A549 (cell line): ENCODE measurements at regions not wholly inside any gene's neighbourhood (a gene's known extent, or its start where the extent isn't known, plus 50 kb on each side); places are given as distances from the start of the nearest gene placed in this dataset.

Experiments
- ATAC-seq, 2 experiments: fragments of 200-7000 bp in 1 of 2; fragments of >200 bp in 1 of 2; cut with Nextera tagmentation in 1 of 2; cut with Tn5 transposase in 1 of 2; 3 replicates each; pipeline versions ENCODE4 v1.8.0 to v1.9.1; 2018 to 2020; ENCODE audit warnings: mild to moderate bottlenecking in 1 of 2, moderate library complexity in 1 of 2
- CTCF ChIA-PET: fragments of 300-600 bp; sonication (Branson Sonifier 250); formaldehyde crosslinking; extraction: SDS; loops from one replicate; lab custom pipeline; 2021; ENCODE audit warnings: antibody characterized with exemption, inconsistent platforms; lab: Yijun Ruan, JAX
- POLR2A ChIA-PET: fragments of 350-600 bp; formaldehyde crosslinking; extraction: SDS; loops from one replicate; lab custom pipeline; 2021; ENCODE audit warnings: antibody characterized with exemption, inconsistent platforms; lab: Yijun Ruan, JAX
- DNase-seq, 2 experiments: peaks; one replicate each; pipeline versions ENCODE4 v3.0.0 to v3.0.0-alpha.2; 2011 to 2016; ENCODE audit warnings: low read depth in 1 of 2, low spot score in 1 of 2
- FAIRE-seq: peaks from 2 replicates; lab custom pipeline; 2011; peaks lifted over from hg19 to GRCh38; lab: Jason Lieb, UNC
- H3K27ac ChIP-seq, 2 experiments: fragments of >200 bp; sonication (Bioruptor Twin); formaldehyde crosslinking; 3 replicates each; pipeline ENCODE4 v1.5.1; 2016 to 2017
- H3K4me1 ChIP-seq: fragments of >200 bp; sonication (Bioruptor Twin); formaldehyde crosslinking; 3 replicates; pipeline ENCODE4 v1.6.1; 2016
- H3K4me2 ChIP-seq: fragments of >200 bp; sonication (Bioruptor Twin); formaldehyde crosslinking; 3 replicates; pipeline ENCODE4 v1.6.1; 2016
- H3K4me3 ChIP-seq: fragments of >200 bp; sonication (Bioruptor Twin); formaldehyde crosslinking; 3 replicates; pipeline ENCODE4 v1.5.1; 2016
- H3K9me3 ChIP-seq: fragments of >200 bp; sonication (Bioruptor Twin); formaldehyde crosslinking; 3 replicates; pipeline ENCODE4 v1.6.1; 2016
- CBX2 ChIP-seq: fragments of 200-600 bp; sonication (generic); IDR thresholded peaks from 2 replicates; pipeline ENCODE4 v1.6.1; 2016; ENCODE audit warnings: low read depth, mild to moderate bottlenecking, borderline replicate concordance
- CBX8 ChIP-seq: fragments of 200-600 bp; sonication (generic); IDR thresholded peaks from 2 replicates; pipeline ENCODE4 v1.6.1; 2016
- CHD2 ChIP-seq: fragments of 150-350 bp; IDR thresholded peaks from 2 replicates; pipeline ENCODE4 v1.6.1; 2014; ENCODE audit warnings: low read length; ENCODE audit not compliant: partially characterized antibody
- CHD4 ChIP-seq: fragments of 200-600 bp; sonication (generic); IDR thresholded peaks from 2 replicates; pipeline ENCODE4 v1.6.1; 2016; ENCODE audit warnings: antibody characterized with exemption, mild to moderate bottlenecking, borderline replicate concordance
- FOSL2 ChIP-seq, 2 experiments: fragments of 450-650 bp in 1 of 2; fragments of >200 bp in 1 of 2; sonication (Bioruptor Twin) in 1 of 2; formaldehyde crosslinking; IDR thresholded peaks; 2 replicates each; pipeline versions ENCODE4 v1.5.0 to v1.6.1; 2016 to 2020; ENCODE audit warnings: mild to moderate bottlenecking in 1 of 2, moderate library complexity in 1 of 2
- FOXS1 ChIP-seq: fragments of 250-450 bp; sonication (Bioruptor Pico); IDR thresholded peaks from 2 replicates; pipeline ENCODE4 v1.5.0; 2020; ENCODE audit warnings: mild to moderate bottlenecking, moderate library complexity
- GATA3 ChIP-seq: IDR thresholded peaks from 2 replicates; pipeline ENCODE4 v1.6.1; 2012; ENCODE audit warnings: borderline replicate concordance
- KDM1A ChIP-seq: fragments of 200-600 bp; sonication (generic); IDR thresholded peaks from 2 replicates; pipeline ENCODE4 v1.6.1; 2016; ENCODE audit warnings: low read depth, mild to moderate bottlenecking
- KDM5A ChIP-seq: fragments of 200-600 bp; sonication (generic); IDR thresholded peaks from 2 replicates; pipeline ENCODE4 v1.6.1; 2016; ENCODE audit warnings: antibody characterized with exemption, mild to moderate bottlenecking
- MAFK ChIP-seq: fragments of 450-650 bp; IDR thresholded peaks from 2 replicates; pipeline ENCODE4 v1.6.1; 2014; ENCODE audit not compliant: partially characterized antibody
- MYC ChIP-seq: IDR thresholded peaks from 2 replicates; pipeline ENCODE4 v1.6.1; 2012; ENCODE audit warnings: mild to moderate bottlenecking, inconsistent platforms, low read length, improper control_type of control experiment, borderline replicate concordance
- NR3C1 ChIP-seq: fragments of >200 bp; sonication (Bioruptor Twin); formaldehyde crosslinking; IDR thresholded peaks from 3 replicates; pipeline ENCODE4 v1.6.1; 2017
- PHF8 ChIP-seq: fragments of 200-600 bp; sonication (generic); IDR thresholded peaks from 2 replicates; pipeline ENCODE4 v1.6.1; 2016; ENCODE audit warnings: low read depth, mild to moderate bottlenecking, antibody characterized with exemption, moderate library complexity, borderline replicate concordance
- POLR2A ChIP-seq: IDR thresholded peaks from 2 replicates; pipeline ENCODE4 v1.6.1; 2012; ENCODE audit warnings: mild to moderate bottlenecking, low read length
- RAD21 ChIP-seq, 2 experiments: fragments of >200 bp in 1 of 2; sonication (Bioruptor Twin) in 1 of 2; formaldehyde crosslinking in 1 of 2; IDR thresholded peaks in 1 of 2; conservative IDR thresholded peaks in 1 of 2; 2 replicates in 1 of 2; 3 replicates in 1 of 2; pipeline ENCODE4 v1.6.1; 2012 to 2018; ENCODE audit warnings: inconsistent platforms in 1 of 2
- RFX5 ChIP-seq: fragments of 450-650 bp; IDR thresholded peaks from 2 replicates; pipeline ENCODE4 v1.7.1; 2014; ENCODE audit warnings: antibody characterized with exemption, mild to moderate bottlenecking, moderate library complexity
- SMC3 ChIP-seq: fragments of >200 bp; sonication (Bioruptor Twin); formaldehyde crosslinking; IDR thresholded peaks from 3 replicates; pipeline ENCODE4 v1.6.1; 2018; ENCODE audit warnings: inconsistent platforms
- SREBF2 ChIP-seq: fragments of 450-650 bp; IDR thresholded peaks from 2 replicates; pipeline ENCODE4 v1.6.1; 2014; ENCODE audit warnings: mild to moderate bottlenecking, moderate library complexity
- ZSCAN20 ChIP-seq: fragments of 250-450 bp; sonication (Bioruptor Pico); IDR thresholded peaks from 2 replicates; pipeline ENCODE4 v1.8.0; 2022; ENCODE audit warnings: mild to moderate bottlenecking, moderate library complexity
- WGBS: methylation state at CpG from one replicate; pipeline ENCODE4 v1.1.6; 2017; ENCODE audit errors: missing lambda C conversion rate; 5-methylcytosine and 5-hydroxymethylcytosine counted together
- TF ChIP-seq, protein P1 (sequence below): fragments of 150-350 bp; IDR thresholded peaks from 2 replicates; pipeline ENCODE4 v1.6.1; 2014; ENCODE audit warnings: low read depth, mild to moderate bottlenecking, low read length
- TF ChIP-seq, protein P2 (sequence below): IDR thresholded peaks from 2 replicates; pipeline ENCODE4 v1.6.1; 2012
- TF ChIP-seq, protein P3 (sequence below): fragments of 450-650 bp; IDR thresholded peaks from 2 replicates; pipeline ENCODE4 v1.6.1; 2014; ENCODE audit warnings: antibody characterized with exemption
- TF ChIP-seq, protein P4 (sequence below): fragments of 250-450 bp; sonication (Bioruptor Pico); IDR thresholded peaks from 2 replicates; pipeline ENCODE4 v1.5.0; 2021; ENCODE audit warnings: mild to moderate bottlenecking, moderate library complexity, borderline replicate concordance
- TF ChIP-seq, protein P5 (sequence below): fragments of 250-450 bp; sonication (Bioruptor Pico); IDR thresholded peaks from 2 replicates; pipeline ENCODE4 v1.5.0; 2020; ENCODE audit warnings: low read depth, mild to moderate bottlenecking, moderate library complexity

DNA sequence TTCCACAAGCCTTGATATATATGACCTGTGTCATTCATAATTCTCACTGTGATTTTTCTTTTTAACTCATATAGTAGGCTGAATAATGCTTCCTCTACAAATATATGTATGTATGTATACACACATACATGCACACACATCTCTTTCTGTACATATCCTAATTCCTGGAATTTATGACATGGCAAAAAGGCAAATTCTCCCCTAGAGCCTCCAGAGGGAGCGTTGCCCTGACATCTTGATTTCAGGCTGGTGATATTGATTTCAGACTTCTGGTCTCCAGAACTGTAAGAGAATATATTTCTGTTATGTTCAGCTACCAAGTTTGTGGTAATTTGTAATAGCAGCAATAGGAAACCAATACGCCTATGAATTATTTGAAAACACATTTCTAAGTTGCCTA, 166.6 kb upstream of the GAS1 start (continued):
- no peak for TF ChIP-seq FOXS1
- no peak for TF ChIP-seq CBX2
- TF ChIP-seq NR3C1, result no peak
- no peak for TF ChIP-seq KDM1A
- no peak for TF ChIP-seq RFX5
- TF ChIP-seq KDM5A, result no peak

DNA sequence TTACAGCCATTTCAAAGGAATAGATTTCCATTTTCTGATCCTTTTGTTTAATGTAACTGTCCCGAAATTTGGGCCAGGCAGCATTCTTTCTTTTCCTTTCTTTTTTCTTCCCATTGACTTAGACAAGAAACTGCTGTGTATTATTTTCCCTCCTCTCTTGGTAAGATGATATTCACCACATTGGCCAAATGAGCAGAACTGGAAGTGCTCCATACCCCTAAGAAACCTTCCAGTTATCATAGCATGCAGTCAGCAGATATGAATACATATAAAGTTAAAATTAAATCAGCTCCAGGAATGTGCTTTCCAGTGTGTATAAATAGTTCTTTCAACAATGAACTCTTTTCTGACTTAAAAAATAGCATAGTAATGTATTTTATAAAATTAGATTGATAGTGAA, 168.5 kb upstream of the GAS1 start:
- ChIA-PET CTCF (interaction anchor here (1.1 kb wide), 1 partner anchor 39 kb away, joined by 3 read pairs; no protein-coding TSS in a partner anchor), POLR2A (no interaction called here)
- ATAC-seq, result no peak
- no peak for FAIRE-seq
- DNase-seq, result no peak
- no peaks in the 10 kb centered on the region for H3K4me1 ChIP-seq
- H3K27ac ChIP-seq, result no peak overlapping the region
- TF ChIP-seq CHD2, result no peak
- TF ChIP-seq, protein P1, sequence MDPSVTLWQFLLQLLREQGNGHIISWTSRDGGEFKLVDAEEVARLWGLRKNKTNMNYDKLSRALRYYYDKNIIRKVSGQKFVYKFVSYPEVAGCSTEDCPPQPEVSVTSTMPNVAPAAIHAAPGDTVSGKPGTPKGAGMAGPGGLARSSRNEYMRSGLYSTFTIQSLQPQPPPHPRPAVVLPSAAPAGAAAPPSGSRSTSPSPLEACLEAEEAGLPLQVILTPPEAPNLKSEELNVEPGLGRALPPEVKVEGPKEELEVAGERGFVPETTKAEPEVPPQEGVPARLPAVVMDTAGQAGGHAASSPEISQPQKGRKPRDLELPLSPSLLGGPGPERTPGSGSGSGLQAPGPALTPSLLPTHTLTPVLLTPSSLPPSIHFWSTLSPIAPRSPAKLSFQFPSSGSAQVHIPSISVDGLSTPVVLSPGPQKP, result no peak
- no peak for TF ChIP-seq RAD21 (conservative IDR thresholded peaks at IDR 0.05 in 1 of 2, IDR thresholded peaks at IDR 0.05 in 1 of 2)
- TF ChIP-seq, protein P2, sequence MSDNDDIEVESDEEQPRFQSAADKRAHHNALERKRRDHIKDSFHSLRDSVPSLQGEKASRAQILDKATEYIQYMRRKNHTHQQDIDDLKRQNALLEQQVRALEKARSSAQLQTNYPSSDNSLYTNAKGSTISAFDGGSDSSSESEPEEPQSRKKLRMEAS, result no peak
- TF ChIP-seq SREBF2, result no peak
- no peak for TF ChIP-seq MAFK
- no peak for TF ChIP-seq CBX8
- no peak for TF ChIP-seq MYC
- TF ChIP-seq, protein P3, sequence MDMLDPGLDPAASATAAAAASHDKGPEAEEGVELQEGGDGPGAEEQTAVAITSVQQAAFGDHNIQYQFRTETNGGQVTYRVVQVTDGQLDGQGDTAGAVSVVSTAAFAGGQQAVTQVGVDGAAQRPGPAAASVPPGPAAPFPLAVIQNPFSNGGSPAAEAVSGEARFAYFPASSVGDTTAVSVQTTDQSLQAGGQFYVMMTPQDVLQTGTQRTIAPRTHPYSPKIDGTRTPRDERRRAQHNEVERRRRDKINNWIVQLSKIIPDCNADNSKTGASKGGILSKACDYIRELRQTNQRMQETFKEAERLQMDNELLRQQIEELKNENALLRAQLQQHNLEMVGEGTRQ, result no peak
- no peaks in the 10 kb centered on the region for H3K9me3 ChIP-seq
- H3K4me2 ChIP-seq, result no peak overlapping the region
- no peak overlapping the region for H3K4me3 ChIP-seq
- WGBS, result 0% methylated on average over 1 of the region's 1 CpG

DNA sequence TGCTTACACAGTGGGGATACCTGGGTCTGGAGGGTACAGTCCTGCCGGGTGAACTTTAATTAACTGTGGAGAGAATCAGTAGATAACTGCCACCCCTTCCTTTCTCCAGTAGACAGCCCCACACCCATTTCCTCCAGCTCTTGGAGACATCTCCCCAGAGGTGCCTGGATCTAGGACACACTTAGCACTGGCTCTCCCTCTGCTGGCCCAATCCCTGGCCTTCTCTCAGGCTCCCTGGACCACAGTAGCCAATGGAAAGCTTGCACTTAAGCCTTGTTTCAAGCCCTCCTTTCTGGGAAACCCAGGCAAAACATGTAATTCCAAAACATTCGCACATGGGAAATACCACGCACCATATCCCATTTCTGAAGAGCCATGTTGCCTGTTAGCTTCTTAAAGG, 169.2 kb upstream of the GAS1 start:
- no peak for DNase-seq
- ATAC-seq, result no peak
- WGBS, result 15% methylated on average over 3 of the region's 3 CpGs
- CTCF ChIA-PET, result interaction anchor here (0.6 to 1.1 kb wide), 2 partner anchors 38 to 1214 kb away, joined by 3 to 4 read pairs; no protein-coding TSS in a partner anchor
- H3K4me3 ChIP-seq, result no peak overlapping the region
- TF ChIP-seq RFX5 (no peak), PHF8 (no peak), ZSCAN20 (no peak), CHD4 (no peak), FOSL2 (IDR thresholded peaks at IDR 0.05) (no peak), FOSL2 (CRISPR knock-in tag; IDR thresholded peaks at IDR 0.05) (no peak), GATA3 (no peak), SMC3 (no peak), FOXS1 (no peak), POLR2A (no peak)
- TF ChIP-seq, protein P2, result no peak
- TF ChIP-seq, protein P4, sequence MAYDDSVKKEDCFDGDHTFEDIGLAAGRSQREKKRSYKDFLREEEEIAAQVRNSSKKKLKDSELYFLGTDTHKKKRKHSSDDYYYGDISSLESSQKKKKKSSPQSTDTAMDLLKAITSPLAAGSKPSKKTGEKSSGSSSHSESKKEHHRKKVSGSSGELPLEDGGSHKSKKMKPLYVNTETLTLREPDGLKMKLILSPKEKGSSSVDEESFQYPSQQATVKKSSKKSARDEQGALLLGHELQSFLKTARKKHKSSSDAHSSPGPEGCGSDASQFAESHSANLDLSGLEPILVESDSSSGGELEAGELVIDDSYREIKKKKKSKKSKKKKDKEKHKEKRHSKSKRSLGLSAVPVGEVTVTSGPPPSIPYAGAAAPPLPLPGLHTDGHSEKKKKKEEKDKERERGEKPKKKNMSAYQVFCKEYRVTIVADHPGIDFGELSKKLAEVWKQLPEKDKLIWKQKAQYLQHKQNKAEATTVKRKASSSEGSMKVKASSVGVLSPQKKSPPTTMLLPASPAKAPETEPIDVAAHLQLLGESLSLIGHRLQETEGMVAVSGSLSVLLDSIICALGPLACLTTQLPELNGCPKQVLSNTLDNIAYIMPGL (CRISPR knock-in tag), result no peak
- TF ChIP-seq, protein P5, sequence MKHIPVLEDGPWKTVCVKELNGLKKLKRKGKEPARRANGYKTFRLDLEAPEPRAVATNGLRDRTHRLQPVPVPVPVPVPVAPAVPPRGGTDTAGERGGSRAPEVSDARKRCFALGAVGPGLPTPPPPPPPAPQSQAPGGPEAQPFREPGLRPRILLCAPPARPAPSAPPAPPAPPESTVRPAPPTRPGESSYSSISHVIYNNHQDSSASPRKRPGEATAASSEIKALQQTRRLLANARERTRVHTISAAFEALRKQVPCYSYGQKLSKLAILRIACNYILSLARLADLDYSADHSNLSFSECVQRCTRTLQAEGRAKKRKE (CRISPR knock-in tag), result no peak
- H3K4me1 ChIP-seq, result no peaks in the 10 kb centered on the region
- no peak overlapping the region for H3K27ac ChIP-seq
- no peaks in the 10 kb centered on the region for H3K9me3 ChIP-seq
- H3K4me2 ChIP-seq, result no peak overlapping the region
- POLR2A ChIA-PET, result no interaction called here
- no peak for FAIRE-seq
